GM10266 (cell line): ENCODE measurements at regions not wholly inside any gene's neighbourhood (a gene's known extent, or its start where the extent isn't known, plus 50 kb on each side); places are given as distances from the start of the nearest gene placed in this dataset.

Experiments
- DNase-seq: peaks from one replicate; pipeline ENCODE4 v3.0.0; 2012; ENCODE audit errors: extremely low spot score
- TF ChIP-seq, protein P1 (sequence below): IDR thresholded peaks from 2 replicates; pipeline ENCODE4 v1.5.1; 2012; ENCODE audit warnings: mild to moderate bottlenecking, low read depth; ENCODE audit not compliant: control insufficient read depth, insufficient read depth; ENCODE audit errors: missing control alignments

DNA sequence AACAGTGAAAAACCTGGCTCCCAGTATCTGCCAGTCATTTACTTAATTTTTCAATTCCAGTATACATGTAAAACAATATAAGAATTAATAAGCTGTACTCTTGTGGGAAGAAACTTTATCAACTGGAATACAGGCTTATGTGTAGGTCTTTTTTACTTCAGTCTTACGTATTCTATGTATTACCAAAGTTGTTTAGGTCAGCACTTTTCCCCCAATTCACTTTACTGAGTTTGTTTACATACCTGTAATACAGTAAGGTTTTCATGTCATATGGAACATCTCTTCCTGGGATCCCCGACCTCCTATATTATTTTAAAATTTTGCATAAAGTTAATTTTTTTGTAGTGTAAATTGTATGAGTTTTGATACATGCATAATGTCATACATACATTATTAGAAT is 181.8 kb upstream of the OLFM3 start:
- TF ChIP-seq, protein P1, sequence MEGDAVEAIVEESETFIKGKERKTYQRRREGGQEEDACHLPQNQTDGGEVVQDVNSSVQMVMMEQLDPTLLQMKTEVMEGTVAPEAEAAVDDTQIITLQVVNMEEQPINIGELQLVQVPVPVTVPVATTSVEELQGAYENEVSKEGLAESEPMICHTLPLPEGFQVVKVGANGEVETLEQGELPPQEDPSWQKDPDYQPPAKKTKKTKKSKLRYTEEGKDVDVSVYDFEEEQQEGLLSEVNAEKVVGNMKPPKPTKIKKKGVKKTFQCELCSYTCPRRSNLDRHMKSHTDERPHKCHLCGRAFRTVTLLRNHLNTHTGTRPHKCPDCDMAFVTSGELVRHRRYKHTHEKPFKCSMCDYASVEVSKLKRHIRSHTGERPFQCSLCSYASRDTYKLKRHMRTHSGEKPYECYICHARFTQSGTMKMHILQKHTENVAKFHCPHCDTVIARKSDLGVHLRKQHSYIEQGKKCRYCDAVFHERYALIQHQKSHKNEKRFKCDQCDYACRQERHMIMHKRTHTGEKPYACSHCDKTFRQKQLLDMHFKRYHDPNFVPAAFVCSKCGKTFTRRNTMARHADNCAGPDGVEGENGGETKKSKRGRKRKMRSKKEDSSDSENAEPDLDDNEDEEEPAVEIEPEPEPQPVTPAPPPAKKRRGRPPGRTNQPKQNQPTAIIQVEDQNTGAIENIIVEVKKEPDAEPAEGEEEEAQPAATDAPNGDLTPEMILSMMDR, result no peak
- no peak for DNase-seq

DNA sequence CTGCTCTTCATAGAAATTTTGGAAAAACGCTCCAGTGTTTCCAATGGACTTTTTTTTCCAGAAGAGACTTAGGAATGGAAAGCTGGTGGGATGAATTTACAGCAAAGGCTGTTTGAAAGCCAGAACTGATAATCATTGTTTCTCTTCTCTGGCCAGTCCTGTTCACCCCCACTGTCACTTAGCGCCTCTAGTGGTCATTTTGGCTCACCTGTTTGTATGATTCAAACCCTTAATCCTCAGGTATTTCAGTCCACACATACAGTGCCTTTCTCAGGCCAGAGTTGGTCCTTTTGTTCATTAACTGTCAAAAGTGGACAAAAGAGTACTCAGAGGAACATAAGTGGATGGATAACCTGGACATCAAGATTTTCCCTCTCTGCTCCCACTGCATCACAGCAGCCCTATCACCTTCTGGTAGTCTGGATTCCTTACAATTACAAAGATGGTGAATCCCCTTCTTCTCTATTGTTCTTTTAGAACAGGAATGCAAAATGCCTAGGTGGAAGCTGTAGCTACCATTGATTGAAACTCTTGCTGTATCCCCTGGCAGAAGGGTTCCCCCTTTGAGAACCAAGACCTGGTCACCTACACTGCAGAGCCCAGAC is 177.6 kb upstream of the OLFM3 start:
- DNase-seq, result peak; percentile 4
- TF ChIP-seq, protein P1, result peak; percentile 68

DNA sequence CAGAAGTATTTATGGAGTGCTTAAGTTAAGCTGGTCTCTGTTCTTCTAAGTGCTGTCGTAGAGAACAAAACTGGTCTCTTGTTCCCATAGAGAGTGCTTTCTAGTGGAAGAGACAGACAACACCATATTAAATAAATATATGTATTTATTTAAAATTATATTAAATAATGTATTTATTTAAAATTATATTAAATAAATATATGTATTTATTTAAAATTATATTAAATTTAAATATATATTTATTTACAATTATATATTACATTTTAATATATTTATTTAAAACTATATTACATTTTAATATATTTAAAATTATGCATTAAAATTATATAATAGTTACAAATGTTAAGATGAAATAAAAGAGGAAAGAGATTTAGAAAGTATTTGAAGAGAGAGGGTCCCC is 175.5 kb upstream of the OLFM3 start:
- TF ChIP-seq, protein P1, result no peak
- DNase-seq, result no peak

DNA sequence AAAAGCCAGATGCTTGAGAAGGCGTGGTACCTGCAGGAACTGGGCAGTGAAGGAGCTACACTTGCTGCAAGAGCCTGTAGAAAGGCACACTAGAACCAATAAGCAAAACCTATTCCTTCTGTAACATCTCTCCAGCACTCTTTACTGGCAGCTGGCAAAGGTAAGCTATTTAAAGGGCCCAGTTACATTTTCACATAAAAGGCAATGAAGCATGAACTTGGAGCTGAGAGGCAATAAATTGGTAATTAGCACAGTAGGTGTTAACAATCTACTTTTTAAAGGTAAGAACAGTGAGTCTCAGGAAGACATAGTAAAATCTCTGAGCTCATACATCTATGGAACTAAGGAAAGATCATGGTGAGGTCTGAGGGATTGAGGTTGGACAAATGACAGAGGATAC is 167.1 kb upstream of the OLFM3 start:
- no peak for DNase-seq
- TF ChIP-seq, protein P1, result no peak

DNA sequence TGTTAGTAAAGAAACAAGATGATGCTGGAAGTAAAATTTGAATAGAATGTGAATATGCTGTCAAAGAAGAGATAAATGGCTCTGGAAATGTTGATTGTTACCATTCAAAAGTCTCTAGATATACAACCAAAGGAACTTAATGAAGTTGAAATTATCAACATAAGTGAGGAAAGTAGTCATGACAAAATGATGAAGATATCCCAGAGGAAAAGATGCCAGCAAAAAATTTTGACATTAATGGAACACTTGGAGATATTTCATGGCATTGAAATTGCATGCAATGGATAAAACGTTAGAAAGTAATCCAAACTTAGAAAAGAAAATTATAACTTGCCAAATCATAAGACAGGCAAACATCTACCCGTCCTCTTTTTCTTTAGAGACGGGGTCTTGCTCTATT is 154.5 kb upstream of the OLFM3 start:
- DNase-seq, result no peak
- TF ChIP-seq, protein P1, result no peak

DNA sequence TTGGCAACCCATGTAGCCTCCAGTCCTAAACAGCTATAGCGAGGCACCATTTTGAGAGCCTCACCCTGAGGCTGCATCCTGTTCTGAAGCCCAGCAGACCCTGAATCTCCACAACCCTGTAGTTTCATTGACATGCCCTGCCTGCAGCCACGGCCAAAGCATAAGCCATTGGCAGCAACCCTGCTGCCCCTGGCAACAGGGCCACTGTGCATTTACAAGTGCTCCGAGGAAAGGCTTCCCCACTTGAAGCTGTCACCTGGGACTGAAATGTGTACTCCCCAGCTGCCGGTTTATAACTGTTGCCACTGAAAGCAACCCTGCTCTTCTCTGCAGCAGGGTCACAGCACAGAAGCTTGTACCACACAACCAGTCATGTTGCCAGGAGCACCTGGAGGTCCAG is 124.2 kb upstream of the OLFM3 start:
- TF ChIP-seq, protein P1, result no peak
- no peak for DNase-seq

DNA sequence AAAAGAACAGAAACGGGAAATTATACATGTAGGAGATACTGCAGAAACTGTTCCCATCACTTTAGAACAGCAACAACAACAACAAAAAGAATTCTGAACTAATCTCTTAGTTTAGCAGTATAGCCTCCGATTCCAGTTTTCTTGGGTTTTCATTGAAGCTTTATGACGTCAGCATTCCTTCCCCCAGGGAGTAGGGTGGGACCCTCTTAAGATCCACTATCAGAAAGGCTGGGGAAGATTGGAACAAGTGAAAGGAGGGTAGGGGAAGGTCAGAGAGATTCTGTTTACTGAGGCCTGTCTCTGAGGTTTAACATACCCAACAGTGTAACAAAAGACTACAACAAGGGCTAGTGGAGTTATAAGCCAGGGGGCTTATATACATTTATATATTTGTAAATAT is 121.4 kb upstream of the OLFM3 start:
- TF ChIP-seq, protein P1, result no peak
- no peak for DNase-seq
